ENCODE measurements at regions not wholly inside any gene's neighbourhood (a gene's known extent, or its start where the extent isn't known, plus 50 kb on each side); places are given as distances from the start of the nearest gene placed in this dataset.
A peak's percentile ranks its signal among the peaks of the same experiment; 100 is the strongest.

- DNase-seq, result no peak
- no peak overlapping the region for H3K4me3 ChIP-seq
These were observed 295.3 kb downstream of the SOX9 start for GRCh38 chr17:72416054-72416675.

DNA sequence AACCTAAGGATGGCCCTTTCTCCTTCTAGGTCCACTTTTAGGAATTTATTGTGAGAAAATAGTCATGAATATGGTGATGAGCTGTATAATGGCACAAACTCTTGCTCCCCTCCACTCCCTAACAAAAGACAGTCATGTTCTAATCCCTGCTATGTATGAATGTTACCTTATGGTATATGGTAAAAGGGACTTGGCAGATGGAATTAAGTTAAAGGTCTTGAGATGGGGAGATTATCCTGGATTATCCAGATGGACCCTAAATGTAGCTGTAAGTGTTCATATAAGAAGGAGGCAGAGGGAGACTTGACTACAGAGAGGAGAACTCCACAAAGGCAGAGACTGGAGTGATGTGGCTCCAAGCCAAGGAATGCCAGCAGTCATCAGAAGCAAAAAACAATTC lies 296.1 kb downstream of the SOX9 start:
- Histone ChIP-seq H3K4me1 (no peaks in the 10 kb centered on the region), H3K36me3 (no peaks in the 10 kb centered on the region), H3K27ac (no peak overlapping the region), H3K27me3 (no peaks in the 10 kb centered on the region), H3K4me3 (no peak overlapping the region), H3K9me3 (peaks cover 11% of the 10 kb centered on the region)
- ATAC-seq (no peak), DNase-seq (no peak)
- intact Hi-C loops (cut with DNase I), result no loop called here
- no peak for TF ChIP-seq CTCF (IDR thresholded peaks at IDR 0.05)

More at GRCh38 chr17:72416054-72416675, 295.3 kb downstream of the SOX9 start:
- H3K27me3 ChIP-seq, result no peaks in the 10 kb centered on the region
- no peak overlapping the region for H3K27ac ChIP-seq
- intact Hi-C loops (cut with DNase I), result no loop called here
- H3K4me1 ChIP-seq, result no peaks in the 10 kb centered on the region
- no peak for TF ChIP-seq CTCF (IDR thresholded peaks at IDR 0.05)
- peaks cover 11% of the 10 kb centered on the region for H3K9me3 ChIP-seq
- H3K36me3 ChIP-seq, result no peaks in the 10 kb centered on the region
- ATAC-seq, result no peak

DNA sequence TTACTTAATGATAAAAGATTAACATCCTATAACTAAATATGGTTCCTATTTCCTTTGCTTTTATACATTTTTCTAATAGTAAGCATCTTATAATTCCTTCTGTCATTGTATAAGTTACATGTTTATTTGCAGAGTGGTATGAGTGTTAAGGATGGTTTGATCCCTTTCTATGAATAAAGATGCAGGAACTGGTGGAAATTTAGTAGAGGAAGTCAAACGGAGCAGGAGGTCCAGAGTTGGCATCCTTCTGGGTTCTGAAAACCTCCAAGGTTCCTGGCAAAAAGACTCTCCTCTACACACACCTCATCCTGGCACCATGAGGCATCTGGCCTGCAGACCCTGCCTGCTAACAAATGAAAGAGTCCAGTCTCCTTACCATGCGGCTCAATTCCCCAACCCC lies 296.8 kb downstream of the SOX9 start:
- TF ChIP-seq CTCF (IDR thresholded peaks at IDR 0.05), result no peak
- ATAC-seq, result no peak
- no peak for DNase-seq
- Histone ChIP-seq H3K9me3 (peaks cover 11% of the 10 kb centered on the region), H3K4me1 (no peaks in the 10 kb centered on the region), H3K4me3 (no peak overlapping the region), H3K36me3 (no peaks in the 10 kb centered on the region), H3K27ac (no peak overlapping the region), H3K27me3 (no peaks in the 10 kb centered on the region)
- intact Hi-C loops (cut with DNase I), result no loop called here

GRCh38 chr17:72419866-72420774 lies 299.3 kb downstream of the SOX9 start:
- Histone ChIP-seq H3K36me3 (no peaks in the 10 kb centered on the region), H3K27ac (no peak overlapping the region), H3K4me3 (no peak overlapping the region), H3K4me1 (no peaks in the 10 kb centered on the region), H3K9me3 (peaks cover 11% of the 10 kb centered on the region), H3K27me3 (no peaks in the 10 kb centered on the region)
- intact Hi-C loops (cut with DNase I), result no loop called here
- DNase-seq (no peak), ATAC-seq (peak; percentile 36)
- no peak for TF ChIP-seq CTCF (IDR thresholded peaks at IDR 0.05)

GRCh38 chr17:72420775-72421127 lies 299.9 kb downstream of the SOX9 start:
- ATAC-seq, result no peak
- no peak overlapping the region for H3K4me3 ChIP-seq
- no peak overlapping the region for H3K27ac ChIP-seq
- H3K4me1 ChIP-seq, result no peaks in the 10 kb centered on the region
- no peak for TF ChIP-seq CTCF (IDR thresholded peaks at IDR 0.05)
- peaks cover 11% of the 10 kb centered on the region for H3K9me3 ChIP-seq
- H3K27me3 ChIP-seq, result no peaks in the 10 kb centered on the region
- intact Hi-C loops (cut with DNase I), result no loop called here
- H3K36me3 ChIP-seq, result no peaks in the 10 kb centered on the region
- DNase-seq, result no peak
